ENCODE measurements at regions not wholly inside any gene's neighbourhood (a gene's known extent, or its start where the extent isn't known, plus 50 kb on each side); places are given as distances from the start of the nearest gene placed in this dataset.
"Not testable (repeated sequence)": the region's sequence is repeated elsewhere in the genome, so short reads cannot be mapped to it uniquely, and the experiment has no call there.

GRCh38 chr20:55676097-55676496 is 329.2 kb downstream of the CBLN4 start:
- no peak for DNase-seq
- Mint-ChIP-seq H3K4me1 (ENCODE audit: low read depth) (no peaks in the 10 kb centered on the region), H3K9me3 (peaks cover 1% of the 10 kb centered on the region), H3K27ac (no peak overlapping the region), H3K36me3 (ENCODE audit: low read depth) (no peaks in the 10 kb centered on the region), H3K27me3 (ENCODE audit: low read depth) (no peaks in the 10 kb centered on the region), H3K4me3 (no peak overlapping the region)
- intact Hi-C loops (cut with micrococcal nuclease): no loop called here
- CTCF ChIA-PET: no interaction called here

GRCh38 chr20:55668631-55669030 is 336.7 kb downstream of the CBLN4 start:
- Mint-ChIP-seq H3K4me3 (no peak overlapping the region), H3K9me3 (peaks cover 3% of the 10 kb centered on the region), H3K36me3 (ENCODE audit: low read depth) (no peaks in the 10 kb centered on the region), H3K27me3 (ENCODE audit: low read depth) (no peaks in the 10 kb centered on the region), H3K27ac (no peak overlapping the region), H3K4me1 (ENCODE audit: low read depth) (no peaks in the 10 kb centered on the region)
- no peak for DNase-seq
- CTCF ChIA-PET: no interaction called here
- intact Hi-C loops (cut with micrococcal nuclease): no loop called here

- Mint-ChIP-seq H3K27ac (no peak overlapping the region), H3K9me3 (peaks cover 2% of the 10 kb centered on the region), H3K27me3 (ENCODE audit: low read depth) (no peaks in the 10 kb centered on the region), H3K36me3 (ENCODE audit: low read depth) (no peaks in the 10 kb centered on the region), H3K4me3 (no peak overlapping the region), H3K4me1 (ENCODE audit: low read depth) (no peaks in the 10 kb centered on the region)
- intact Hi-C loops (cut with micrococcal nuclease): no loop called here
- no peak for DNase-seq
- CTCF ChIA-PET: no interaction called here
Observed at GRCh38 chr20:55667955-55668354, 337.4 kb downstream of the CBLN4 start.

- Mint-ChIP-seq H3K27ac (no peak overlapping the region), H3K9me3 (peaks cover 2% of the 10 kb centered on the region), H3K4me1 (ENCODE audit: low read depth) (no peaks in the 10 kb centered on the region), H3K36me3 (ENCODE audit: low read depth) (no peaks in the 10 kb centered on the region), H3K4me3 (no peak overlapping the region), H3K27me3 (ENCODE audit: low read depth) (no peaks in the 10 kb centered on the region)
- intact Hi-C loops (cut with micrococcal nuclease): no loop called here
- DNase-seq: no peak
- CTCF ChIA-PET: no interaction called here
Observed at GRCh38 chr20:55667024-55667423, 338.3 kb downstream of the CBLN4 start.

GRCh38 chr20:55656231-55656775 is 349.0 kb downstream of the CBLN4 start:
- no peaks in the 10 kb centered on the region for H3K27me3 Mint-ChIP-seq (ENCODE audit: low read depth)
- CTCF ChIA-PET: interaction anchor here (0.7 kb wide), 1 partner anchor 570 kb away, joined by 3 read pairs; no protein-coding TSS in a partner anchor
- no peaks in the 10 kb centered on the region for H3K36me3 Mint-ChIP-seq (ENCODE audit: low read depth)
- intact Hi-C loops (cut with micrococcal nuclease): no loop called here
- H3K9me3 Mint-ChIP-seq: no peaks in the 10 kb centered on the region
- no peaks in the 10 kb centered on the region for H3K4me1 Mint-ChIP-seq (ENCODE audit: low read depth)
- no peak for DNase-seq
- no peak overlapping the region for H3K4me3 Mint-ChIP-seq
- H3K27ac Mint-ChIP-seq: no peak overlapping the region

GRCh38 chr20:55650657-55651360 is 354.5 kb downstream of the CBLN4 start:
- H3K36me3 Mint-ChIP-seq (ENCODE audit: low read depth): no peaks in the 10 kb centered on the region
- H3K27ac Mint-ChIP-seq: no peak overlapping the region
- no peak overlapping the region for H3K4me3 Mint-ChIP-seq
- intact Hi-C loops (cut with micrococcal nuclease): no loop called here
- no peaks in the 10 kb centered on the region for H3K27me3 Mint-ChIP-seq (ENCODE audit: low read depth)
- DNase-seq: no peak
- CTCF ChIA-PET: no interaction called here
- H3K4me1 Mint-ChIP-seq (ENCODE audit: low read depth): no peaks in the 10 kb centered on the region
- peaks cover 3% of the 10 kb centered on the region for H3K9me3 Mint-ChIP-seq

- intact Hi-C loops (cut with micrococcal nuclease): no loop called here
- Mint-ChIP-seq H3K27me3 (ENCODE audit: low read depth) (no peaks in the 10 kb centered on the region), H3K9me3 (peaks cover 3% of the 10 kb centered on the region), H3K4me1 (ENCODE audit: low read depth) (no peaks in the 10 kb centered on the region), H3K27ac (no peak overlapping the region), H3K4me3 (no peak overlapping the region), H3K36me3 (ENCODE audit: low read depth) (no peaks in the 10 kb centered on the region)
- DNase-seq: no peak
- CTCF ChIA-PET: no interaction called here
Observed at GRCh38 chr20:55649254-55649653, 356.1 kb downstream of the CBLN4 start.

- Mint-ChIP-seq H3K27ac (no peak overlapping the region), H3K4me1 (ENCODE audit: low read depth) (no peaks in the 10 kb centered on the region), H3K27me3 (ENCODE audit: low read depth) (no peaks in the 10 kb centered on the region), H3K9me3 (peaks cover 3% of the 10 kb centered on the region), H3K36me3 (ENCODE audit: low read depth) (no peaks in the 10 kb centered on the region), H3K4me3 (no peak overlapping the region)
- intact Hi-C loops (cut with micrococcal nuclease): no loop called here
- CTCF ChIA-PET: no interaction called here
- DNase-seq: no peak
Observed at GRCh38 chr20:55646851-55647250, 358.5 kb downstream of the CBLN4 start.

GRCh38 chr20:55641497-55641896 is 363.8 kb downstream of the CBLN4 start:
- Mint-ChIP-seq H3K27ac (no peak overlapping the region), H3K4me3 (no peak overlapping the region), H3K4me1 (ENCODE audit: low read depth) (no peaks in the 10 kb centered on the region), H3K9me3 (peaks cover 3% of the 10 kb centered on the region), H3K36me3 (ENCODE audit: low read depth) (no peaks in the 10 kb centered on the region), H3K27me3 (ENCODE audit: low read depth) (no peaks in the 10 kb centered on the region)
- CTCF ChIA-PET: no interaction called here
- intact Hi-C loops (cut with micrococcal nuclease): no loop called here
- no peak for DNase-seq

GRCh38 chr20:55635870-55636269 is 369.4 kb downstream of the CBLN4 start:
- Mint-ChIP-seq H3K9me3 (peaks cover 3% of the 10 kb centered on the region), H3K27ac (no peak overlapping the region), H3K4me1 (ENCODE audit: low read depth) (no peaks in the 10 kb centered on the region), H3K4me3 (no peak overlapping the region), H3K36me3 (ENCODE audit: low read depth) (no peaks in the 10 kb centered on the region), H3K27me3 (ENCODE audit: low read depth) (no peaks in the 10 kb centered on the region)
- CTCF ChIA-PET: no interaction called here
- no peak for DNase-seq
- intact Hi-C loops (cut with micrococcal nuclease): no loop called here

- H3K4me3 Mint-ChIP-seq: no peak overlapping the region
- intact Hi-C loops (cut with micrococcal nuclease): no loop called here
- CTCF ChIA-PET: no interaction called here
- DNase-seq: no peak
- peaks cover 3% of the 10 kb centered on the region for H3K9me3 Mint-ChIP-seq
- no peak overlapping the region for H3K27ac Mint-ChIP-seq
- H3K4me1 Mint-ChIP-seq (ENCODE audit: low read depth): no peaks in the 10 kb centered on the region
- no peaks in the 10 kb centered on the region for H3K27me3 Mint-ChIP-seq (ENCODE audit: low read depth)
- no peaks in the 10 kb centered on the region for H3K36me3 Mint-ChIP-seq (ENCODE audit: low read depth)
Observed at GRCh38 chr20:55632592-55632991, 372.7 kb downstream of the CBLN4 start.

- H3K4me1 Mint-ChIP-seq (ENCODE audit: low read depth); CTCF ChIA-PET; H3K27ac Mint-ChIP-seq; H3K9me3 Mint-ChIP-seq; DNase-seq; H3K4me3 Mint-ChIP-seq; H3K27me3 Mint-ChIP-seq (ENCODE audit: low read depth); intact Hi-C loops (cut with micrococcal nuclease); H3K36me3 Mint-ChIP-seq (ENCODE audit: low read depth): not testable (repeated sequence)
Observed at GRCh38 chr20:55629143-55629542, 376.2 kb downstream of the CBLN4 start.

- no peak for DNase-seq
- Mint-ChIP-seq H3K4me1 (ENCODE audit: low read depth) (no peaks in the 10 kb centered on the region), H3K36me3 (ENCODE audit: low read depth) (no peaks in the 10 kb centered on the region), H3K27me3 (ENCODE audit: low read depth) (no peaks in the 10 kb centered on the region), H3K27ac (no peak overlapping the region), H3K4me3 (no peak overlapping the region), H3K9me3 (peaks cover 1% of the 10 kb centered on the region)
- intact Hi-C loops (cut with micrococcal nuclease): no loop called here
- CTCF ChIA-PET: no interaction called here
Observed at GRCh38 chr20:55626716-55627115, 378.6 kb downstream of the CBLN4 start.
